Activated T-helper 1 cell treated with anti-CD3 and anti-CD28 coated beads, Interleukin-2, amount 50 U/mL, for 16 hours (primary cell): ENCODE measurements at regions not wholly inside any gene's neighbourhood (a gene's known extent, or its start where the extent isn't known, plus 50 kb on each side); places are given as distances from the start of the nearest gene placed in this dataset.

Experiments used
- DNase-seq, 2 donors: peaks; one replicate each; pipeline ENCODE4 v3.0.0-alpha.2; 2020; ENCODE audit warnings: low read depth in 1 of 2, low spot score in 1 of 2

DNA sequence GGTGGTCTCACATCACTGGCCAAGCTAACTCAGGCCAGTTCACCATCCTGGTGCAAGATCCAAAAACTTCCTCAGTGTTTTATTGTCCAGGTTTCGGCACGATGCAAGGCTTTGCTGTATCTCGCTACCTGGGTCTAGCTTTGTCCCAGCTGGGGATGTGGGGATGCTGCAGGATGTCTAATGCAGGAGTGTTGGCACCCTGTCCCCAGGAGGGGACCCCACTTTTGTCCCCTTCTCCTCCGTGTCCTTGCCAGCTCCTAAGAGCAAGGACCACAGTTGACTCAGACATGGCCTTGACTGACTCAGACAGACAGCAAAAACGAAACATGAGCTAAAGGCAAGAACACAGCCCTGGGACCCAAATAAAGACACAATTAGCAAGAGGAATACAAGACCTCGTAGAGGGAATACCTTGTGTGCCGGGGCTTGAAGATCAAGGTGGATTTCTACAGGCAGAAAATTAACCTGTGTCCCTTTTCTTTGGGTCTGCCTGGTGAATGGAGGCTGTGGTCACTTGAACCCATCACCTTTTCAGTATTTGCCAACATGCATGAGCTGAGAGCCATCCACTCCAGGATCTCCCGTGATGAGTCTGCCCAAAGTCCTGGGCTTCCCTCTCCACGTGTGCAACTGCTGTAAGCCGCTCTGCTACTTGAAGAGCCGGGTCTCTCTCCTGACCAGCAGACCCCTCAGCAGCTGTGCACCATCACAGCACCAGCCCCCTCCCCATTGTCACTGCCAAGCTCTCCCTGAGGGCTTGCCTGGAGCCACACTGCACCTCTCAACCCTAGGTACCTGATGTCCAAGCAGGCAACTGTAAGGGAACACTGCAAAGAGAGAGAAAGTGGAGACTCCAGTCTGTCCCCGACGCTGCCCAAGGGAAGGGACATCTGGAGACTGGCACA lies 149.5 kb upstream of the ZNF507 start:
- DNase-seq: no peak

DNA sequence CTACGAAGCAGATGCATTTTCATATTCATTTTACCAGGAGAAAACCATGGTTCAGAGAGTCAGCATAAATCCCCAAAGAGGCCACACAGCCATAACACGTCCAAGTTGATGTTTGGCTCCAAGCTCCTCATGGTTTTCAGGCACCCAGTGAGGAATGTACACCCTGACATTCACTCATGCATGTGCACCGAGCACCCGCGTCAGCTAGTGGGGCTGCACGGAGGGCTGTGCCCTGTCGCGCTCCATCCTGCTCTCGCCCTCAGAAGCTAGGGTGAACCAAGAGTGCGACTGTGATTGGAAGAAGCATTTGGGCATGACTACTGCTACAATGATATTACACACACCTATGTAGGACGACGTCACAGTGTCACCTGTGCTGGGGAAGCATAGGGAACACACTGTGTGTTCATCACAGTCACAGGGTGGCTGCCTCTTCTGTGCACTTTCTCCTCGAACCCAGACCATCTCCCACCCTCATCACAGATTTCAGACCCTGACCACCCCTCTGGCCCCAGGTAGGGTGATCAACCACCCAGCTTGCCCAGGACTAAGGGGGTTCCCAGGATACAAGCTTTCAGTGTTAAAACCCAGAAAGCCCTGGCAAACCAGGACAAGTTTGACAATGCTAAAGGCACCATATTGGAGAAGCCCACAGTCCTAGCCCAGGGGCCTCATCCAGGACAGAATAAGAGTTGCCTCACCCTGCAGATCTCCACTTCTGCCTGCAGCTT lies 148.6 kb upstream of the ZNF507 start:
- DNase-seq: no peak

DNA sequence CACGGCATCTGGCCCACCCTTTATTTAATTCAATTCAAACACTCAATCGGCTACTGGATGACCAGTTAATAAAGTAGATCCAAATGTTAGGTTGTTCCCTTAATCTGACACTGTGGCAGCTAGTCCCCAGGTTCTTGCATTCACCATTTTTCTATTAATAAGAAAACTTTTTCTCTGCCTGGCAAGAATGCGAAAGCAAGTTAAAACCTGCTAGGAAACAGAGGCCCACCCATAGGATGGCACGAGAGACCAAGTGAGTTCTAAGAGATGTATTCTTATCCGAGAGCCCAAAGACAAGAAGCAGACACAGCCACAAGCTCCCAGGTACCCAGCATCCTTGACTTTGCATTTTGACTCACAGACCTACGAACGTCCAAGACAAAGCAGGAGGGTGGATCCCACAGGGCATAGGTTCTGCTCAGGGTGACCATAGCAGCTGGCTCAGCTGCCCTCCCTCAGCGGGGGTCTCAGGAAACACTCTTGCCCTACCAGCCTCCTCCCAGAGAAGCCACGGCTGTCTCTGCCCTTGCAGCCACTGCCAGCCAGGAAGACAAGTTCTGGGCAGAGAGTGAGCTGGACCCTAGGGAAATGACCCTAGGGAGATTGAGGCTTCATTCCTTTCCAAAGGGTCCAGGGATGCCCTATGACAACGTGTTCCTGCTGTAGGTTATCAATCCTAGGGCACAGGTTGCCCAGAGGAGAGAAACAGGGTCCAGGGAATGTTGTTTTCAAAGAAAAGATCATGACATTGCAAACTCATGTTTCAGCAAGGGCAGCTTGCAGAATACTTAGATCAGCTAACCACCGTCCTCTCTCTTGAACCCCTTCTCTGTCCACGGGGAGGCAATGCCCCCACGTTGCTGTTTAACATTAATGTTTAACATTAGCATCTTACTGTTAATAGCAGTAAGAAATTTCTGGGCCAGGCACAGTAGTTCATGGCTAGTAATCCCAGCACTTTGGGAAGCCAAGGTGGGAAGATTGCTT lies 147.2 kb upstream of the ZNF507 start:
- no peak for DNase-seq

DNA sequence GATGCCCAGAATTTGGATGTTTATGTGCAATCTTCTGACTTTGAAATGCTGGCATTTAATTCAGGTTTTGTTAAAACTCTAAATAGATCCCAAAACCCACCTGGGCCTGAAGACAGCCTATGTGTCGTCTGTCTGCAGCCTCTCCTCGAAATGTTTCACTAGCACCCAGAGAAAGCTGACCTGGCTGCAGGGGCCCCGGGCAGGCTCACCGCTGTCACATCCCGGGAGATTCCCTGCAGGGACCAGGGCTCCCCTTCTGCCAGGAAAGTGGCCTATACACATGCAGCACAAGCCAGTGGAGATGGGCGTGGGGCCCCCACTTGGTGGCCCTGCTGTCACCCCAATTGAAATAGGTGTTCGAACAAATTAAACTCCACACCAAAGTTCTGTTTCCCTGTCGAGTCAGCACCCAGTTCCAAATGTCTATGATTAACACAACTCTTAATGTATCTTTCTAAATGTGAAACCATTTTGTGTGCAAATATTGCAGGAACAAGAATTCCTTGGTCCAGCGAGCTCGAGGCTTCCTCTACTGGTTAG lies 145.8 kb upstream of the ZNF507 start:
- DNase-seq: no peak

DNA sequence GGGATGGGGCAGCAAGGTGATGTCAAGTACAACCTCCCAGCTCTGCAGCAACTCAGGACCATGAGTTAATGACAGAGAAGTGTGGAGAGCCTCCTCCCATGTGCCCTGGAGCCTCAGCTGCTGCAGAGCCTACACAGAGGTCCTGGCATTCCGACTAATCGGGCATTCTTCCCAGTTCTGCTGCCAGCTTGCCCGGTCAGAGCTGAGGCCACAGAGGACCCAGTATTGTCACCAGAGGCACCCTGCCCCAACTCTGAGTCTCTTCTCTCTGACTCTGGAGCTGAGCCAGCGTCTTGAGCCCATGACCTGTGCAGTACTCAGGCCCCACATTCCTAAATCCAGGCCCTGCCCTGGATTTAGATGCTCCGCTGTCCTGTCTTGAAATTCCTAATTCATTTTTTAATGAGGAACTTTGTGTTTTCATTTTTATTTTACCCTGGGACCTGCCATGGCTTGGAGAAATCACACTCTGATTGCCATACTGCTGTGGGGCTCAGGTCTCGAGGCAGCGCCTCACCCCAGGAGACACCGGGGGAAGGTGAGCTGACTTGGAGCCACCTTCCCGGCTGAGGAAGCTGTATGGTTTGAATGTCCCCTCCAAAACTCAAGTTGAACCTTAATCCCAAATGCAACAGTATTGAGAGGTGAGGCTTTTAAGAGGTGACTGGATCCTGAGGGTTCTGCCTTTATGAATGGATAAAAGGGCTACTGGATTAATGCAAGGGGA lies 144.9 kb upstream of the ZNF507 start:
- no peak for DNase-seq

DNA sequence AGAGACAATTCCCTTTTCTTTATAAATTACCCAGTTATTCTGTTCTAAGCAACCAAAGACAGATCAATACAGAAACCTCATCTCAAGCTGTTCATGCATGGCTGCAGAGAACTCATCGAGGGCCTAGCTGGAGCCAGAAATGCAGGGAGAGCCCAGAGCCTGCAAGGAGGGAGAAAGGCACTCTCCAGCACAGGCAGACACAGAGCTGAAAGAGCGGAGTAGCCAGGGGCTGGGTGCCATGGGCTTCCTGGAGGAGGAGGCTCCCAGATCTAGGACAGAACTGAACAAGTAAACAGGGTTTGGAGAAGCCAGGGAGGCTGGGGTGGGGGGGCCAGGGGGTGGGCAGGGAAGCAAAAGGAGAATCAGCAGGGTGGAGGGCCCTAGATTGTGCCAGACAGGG lies 144.2 kb upstream of the ZNF507 start:
- DNase-seq: no peak

DNA sequence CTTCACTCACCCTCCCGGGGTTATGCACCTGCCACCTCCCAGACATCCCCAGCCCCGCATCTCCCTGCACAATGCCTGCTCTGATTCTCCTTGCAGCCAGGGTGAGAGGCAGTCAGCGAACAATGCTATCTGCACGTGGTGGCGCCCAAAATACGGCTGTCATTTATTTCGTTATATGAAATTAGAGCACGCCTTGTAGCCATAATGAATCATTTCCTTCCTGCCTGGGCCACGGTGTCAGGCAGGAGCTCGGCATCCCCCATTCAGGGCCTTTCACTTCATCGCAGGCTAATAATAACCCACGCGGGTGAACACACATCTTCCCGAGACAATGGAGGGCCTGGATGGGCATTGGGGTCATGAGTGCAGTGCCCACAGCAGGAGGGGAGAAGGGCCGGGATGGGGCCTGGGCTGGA lies 143.8 kb upstream of the ZNF507 start:
- no peak for DNase-seq

DNA sequence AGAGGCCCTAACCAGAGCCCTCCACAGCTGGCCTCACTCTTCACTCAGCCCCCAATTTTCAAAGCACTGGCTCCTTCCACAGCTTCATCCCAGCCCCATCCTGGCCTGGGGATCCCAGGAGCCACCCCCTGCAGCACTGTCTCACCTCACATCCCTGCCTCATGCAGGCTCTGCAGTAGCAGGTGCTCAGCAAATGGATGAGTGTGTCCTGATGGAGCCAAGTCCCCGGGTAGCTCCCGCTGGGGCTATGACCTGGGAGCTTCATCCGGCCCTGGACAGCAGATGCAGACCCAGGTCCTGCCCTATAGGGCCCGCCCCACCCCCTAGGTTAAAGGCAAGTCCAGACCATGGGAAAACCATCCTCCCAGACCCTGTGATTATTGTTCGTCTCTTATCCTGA lies 143.2 kb upstream of the ZNF507 start:
- DNase-seq: no peak

DNA sequence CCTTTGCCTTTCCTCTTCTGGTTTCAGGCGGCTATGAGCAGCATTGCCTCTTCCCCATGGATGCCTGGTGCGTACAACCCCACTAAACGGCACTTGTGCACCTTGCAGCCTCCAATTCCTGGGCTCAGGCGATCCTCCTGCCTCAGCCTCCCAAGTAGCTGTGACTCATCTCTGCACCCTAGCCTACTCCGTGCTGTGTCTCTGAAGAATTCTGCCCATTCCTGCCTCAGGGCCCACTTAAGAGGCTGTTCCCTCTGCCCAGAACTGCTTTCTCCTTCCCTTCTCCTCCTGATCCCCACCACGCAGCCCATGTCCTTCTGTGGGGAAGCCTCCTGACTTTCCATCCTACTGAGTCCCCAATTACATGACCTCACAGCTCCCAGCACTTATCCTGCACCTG lies 142.2 kb upstream of the ZNF507 start:
- no peak for DNase-seq

DNA sequence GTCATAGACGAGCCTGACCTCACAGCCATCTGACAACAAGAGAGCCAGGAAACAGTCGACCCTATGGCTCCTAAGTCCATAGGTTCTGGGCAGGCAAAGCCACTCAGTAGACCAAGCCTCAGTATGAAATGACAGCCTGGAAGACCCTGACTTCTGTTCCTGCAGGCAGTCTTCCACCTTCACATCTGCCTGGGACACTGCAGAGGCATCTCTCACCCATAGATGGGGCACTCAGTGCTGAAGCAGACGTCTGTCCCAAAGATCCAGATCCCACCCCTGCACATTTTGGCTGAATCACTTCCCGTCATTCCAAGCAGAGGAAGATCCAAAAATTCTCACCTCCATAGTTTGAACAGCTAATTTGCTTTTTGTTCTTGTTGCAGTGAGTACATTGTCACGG lies 139.3 kb upstream of the ZNF507 start:
- DNase-seq: no peak

DNA sequence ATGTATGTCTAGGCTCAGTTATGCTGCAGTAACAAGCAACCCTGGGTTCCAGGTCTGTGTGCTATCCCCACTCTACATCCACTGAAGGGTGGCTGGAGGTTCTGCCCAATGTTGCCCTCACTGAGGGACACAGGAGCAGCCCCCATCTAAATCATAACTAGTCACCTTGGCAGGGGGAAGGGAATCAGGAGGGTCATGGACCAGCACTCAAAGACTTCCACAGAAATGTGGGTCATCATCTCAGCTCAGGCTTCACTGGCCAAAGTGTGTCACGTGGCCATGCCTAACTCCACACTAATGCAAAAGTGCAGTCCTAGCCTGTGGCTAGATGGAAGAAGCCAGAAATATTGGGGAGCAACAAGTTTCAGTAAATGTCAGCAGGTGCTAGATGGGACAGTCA lies 137.3 kb upstream of the ZNF507 start:
- no peak for DNase-seq

DNA sequence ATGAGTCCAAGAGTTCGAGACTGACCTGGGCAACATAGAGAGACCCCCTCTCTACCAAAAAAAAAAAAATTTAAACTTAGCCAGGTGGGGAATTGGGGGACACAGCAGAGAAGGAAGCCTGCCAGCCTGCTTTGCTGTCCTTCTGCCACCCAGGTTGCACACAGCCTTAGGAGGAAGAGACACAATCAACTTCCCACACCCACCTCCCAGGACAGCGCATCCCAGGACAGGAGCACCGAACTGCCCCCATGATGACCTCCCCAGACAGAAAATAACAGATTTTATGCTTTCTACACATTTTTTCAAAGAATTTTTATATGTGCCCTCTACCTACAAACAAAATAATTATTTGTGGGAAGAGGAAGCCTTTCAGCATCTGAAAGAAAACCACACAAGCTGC lies 126.0 kb upstream of the ZNF507 start:
- no peak for DNase-seq

DNA sequence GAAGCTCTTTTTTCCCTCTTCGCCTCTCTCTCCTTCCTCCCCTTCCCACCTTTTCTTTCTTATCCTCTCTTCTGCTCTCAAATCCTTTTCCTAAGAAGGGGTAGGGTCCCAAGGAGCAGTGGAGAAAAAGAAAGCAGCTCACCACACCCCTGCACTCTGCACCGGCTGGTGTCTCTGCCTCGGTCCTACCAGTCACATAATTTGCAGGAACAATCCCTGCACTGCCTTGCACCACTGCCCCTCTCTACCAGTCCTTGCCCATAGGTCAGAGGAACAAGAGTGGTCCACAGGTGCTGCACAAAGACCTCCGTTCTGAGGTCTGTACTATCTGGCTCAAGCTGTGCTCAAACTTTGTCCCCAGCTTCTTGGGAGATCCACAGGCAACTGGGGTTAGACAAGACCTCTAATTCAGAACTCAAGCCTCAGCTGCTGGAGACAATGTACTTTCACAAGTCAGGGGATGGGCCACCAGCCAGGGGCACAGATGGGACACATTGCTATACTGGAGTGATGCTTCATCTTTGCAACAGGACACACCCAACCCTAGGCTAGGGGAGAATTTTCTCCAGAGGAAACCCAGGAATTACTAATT lies 125.4 kb upstream of the ZNF507 start:
- DNase-seq: no peak

DNA sequence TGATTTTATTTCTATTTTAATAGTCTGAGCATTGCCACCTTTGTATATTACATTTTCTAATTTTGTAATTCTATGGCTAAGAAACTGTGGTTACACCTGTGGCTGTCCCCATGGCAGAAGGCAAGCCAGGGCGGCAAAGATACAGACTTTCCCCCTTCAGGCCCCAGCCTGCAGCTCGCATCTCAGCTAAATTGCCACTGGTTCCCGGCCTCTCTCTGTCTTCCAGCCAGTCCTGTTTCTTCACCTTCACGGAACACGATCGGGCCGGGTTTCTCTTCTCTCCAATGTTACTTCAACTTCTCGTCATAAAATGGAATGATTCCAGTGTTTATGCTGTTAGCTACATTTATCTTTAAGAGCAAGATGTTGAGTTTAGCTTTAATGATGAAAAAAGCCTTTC lies 124.5 kb upstream of the ZNF507 start:
- DNase-seq: no peak

DNA sequence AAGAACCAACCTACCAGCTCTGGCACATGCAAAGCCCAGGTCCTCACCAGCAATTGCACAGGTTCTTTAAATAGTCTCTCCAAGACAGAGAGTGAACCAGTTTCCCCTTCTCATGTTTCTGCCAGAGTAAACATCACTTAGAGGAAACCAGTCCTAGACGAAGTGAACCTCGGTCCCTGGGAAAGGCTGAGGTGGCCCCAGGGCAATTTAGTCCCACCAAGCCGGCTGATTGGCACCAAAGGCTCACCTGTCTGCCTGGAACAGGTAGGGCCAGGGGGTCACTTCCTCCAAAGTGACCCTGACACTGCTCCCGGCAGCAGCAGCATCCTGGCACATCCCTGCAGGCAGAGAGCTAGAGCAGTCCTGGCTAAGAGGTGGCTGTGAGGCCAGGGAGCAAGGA lies 122.9 kb upstream of the ZNF507 start:
- DNase-seq: no peak

DNA sequence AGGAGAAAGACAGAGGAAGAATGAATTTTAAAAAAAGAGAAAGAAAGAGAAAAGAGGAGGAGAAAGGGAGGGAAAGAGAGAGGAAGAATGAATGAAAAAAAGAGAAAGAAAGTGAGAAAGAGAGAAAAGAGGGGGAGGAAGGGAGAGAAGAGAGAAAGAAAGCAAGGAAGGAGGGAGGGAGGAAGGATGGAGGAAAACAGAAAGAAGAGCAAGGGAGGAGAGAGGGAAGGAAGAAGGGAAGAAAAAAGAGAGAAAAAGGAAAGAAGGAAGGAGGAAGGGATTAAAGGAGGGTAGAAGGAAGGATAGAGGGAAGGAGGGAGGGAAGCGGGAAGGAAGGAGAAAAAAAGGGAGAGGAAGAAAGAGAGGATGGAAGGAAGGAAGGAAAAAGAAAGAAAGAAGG lies 122.3 kb upstream of the ZNF507 start:
- no peak for DNase-seq

DNA sequence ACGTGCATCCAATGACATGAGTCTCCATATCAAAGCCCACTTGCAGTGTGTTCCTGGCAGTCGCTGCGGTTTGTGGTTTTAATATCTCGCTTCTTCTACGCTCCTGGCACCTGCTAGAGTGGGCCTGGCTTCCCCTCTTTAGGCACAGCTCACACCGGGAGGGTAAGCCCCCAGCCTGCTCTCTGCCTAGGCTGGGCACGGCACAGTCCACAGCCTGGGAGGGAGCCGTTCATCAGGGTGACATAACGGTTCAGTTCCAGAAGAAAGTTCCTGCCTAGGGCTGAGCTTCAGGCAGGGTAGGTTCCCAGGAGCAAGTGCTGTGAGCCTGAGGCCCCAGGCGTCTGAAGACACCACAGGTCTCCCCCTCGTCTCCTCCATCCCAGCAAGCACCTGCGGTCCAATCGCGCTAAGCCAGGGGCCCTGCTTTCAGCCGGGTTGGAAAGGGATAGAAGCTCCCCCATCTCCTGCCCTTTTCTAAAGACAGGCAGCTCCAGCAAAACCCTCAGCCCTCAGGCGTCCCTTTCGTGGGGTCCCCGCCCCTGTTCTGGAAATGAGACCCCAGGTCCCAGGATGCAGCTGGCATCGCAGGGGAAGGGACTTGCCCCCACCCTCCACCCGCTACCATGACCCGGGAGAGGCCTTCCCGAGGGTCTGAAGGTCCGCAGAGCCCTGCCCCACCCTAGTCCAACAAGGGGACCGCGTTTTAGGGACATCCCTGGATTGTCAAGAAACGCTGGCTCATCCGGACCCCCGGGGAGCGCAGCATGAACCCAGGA lies 121.6 kb upstream of the ZNF507 start:
- DNase-seq: no peak

DNA sequence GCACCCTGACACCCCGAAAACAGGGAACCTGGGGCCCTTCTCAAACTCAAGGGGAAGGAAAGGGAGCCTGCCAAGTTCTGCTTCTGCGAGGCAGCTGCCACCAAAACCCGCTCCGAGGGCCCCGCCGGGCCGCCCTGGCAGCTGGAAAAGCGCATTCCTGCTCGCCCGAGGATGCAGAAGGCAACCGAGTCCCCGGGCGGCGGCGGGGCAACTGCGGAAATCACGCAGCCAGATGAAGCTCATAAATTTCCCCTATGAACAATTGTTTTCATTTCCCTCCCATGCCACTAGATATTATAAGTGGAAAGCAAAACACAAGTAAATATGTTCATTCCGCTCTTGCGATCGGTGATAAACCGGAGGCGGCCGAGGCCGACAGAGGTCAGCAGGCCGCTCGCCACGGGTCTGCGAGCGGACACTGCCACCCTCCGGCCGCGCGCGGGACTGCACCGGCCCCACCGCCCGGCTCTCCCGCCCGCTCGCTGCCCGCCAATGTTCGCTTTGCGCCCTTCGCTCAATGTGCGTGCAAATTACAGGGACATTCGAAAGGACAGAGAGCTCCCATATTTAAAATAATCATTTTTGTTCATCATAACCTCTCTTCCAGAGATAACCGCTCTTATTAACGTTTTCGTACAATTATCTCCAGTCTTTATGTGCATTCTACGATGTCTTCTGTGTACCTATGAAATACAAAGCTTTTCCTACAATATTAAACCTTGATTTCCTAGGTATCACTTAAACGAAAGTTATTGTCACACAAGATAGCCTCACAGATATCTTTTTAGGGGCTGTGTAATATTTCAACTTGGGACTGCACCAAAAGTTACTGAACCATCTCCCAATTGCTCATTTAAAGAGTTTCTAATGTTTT lies 120.8 kb upstream of the ZNF507 start:
- DNase-seq: peak; percentile 30 to 34
